ENCODE measurements at regions not wholly inside any gene's neighbourhood (a gene's known extent, or its start where the extent isn't known, plus 50 kb on each side); places are given as distances from the start of the nearest gene placed in this dataset.

DNA sequence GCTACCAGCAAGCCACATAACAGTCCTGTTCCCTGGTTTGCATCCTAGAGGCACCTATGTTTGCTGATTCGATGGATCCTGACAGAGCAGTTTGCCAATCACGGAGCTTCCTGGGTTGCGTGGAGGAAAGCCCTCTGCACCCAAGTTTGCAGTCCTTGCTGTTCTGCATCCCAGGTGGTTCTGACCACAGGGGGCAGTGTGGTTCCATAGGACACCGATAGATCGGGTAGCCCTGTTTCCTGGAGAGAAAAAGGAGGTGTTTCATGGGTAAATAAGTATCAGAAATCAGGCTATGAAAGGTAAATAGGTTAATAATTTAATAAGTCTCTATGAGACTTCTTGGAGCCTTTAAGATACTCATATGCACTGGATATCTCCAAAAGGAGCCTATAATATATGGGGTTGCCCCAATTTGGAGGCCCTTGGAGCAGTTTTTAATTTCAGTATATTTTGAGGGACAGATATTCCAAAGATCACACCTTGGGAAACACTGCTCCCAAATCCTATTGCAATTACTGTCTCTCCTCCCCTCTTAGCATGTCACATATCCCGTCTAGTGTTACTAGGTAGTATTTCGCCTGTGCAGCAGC lies 194.6 kb upstream of the TPM1 start:
- Mint-ChIP-seq H3K4me1 (ENCODE audit: low read depth, unreplicated experiment) (peaks cover 2% of the 10 kb centered on the region), H3K27me3 (ENCODE audit: unreplicated experiment) (peaks cover 6% of the 10 kb centered on the region), H3K9me3 (ENCODE audit: unreplicated experiment) (peaks cover 7% of the 10 kb centered on the region), H3K4me3 (ENCODE audit: unreplicated experiment) (no peak overlapping the region), H3K36me3 (ENCODE audit: unreplicated experiment) (peaks cover 7% of the 10 kb centered on the region), H3K27ac (ENCODE audit: unreplicated experiment) (no peak overlapping the region)
- TF ChIP-seq, protein P1, sequence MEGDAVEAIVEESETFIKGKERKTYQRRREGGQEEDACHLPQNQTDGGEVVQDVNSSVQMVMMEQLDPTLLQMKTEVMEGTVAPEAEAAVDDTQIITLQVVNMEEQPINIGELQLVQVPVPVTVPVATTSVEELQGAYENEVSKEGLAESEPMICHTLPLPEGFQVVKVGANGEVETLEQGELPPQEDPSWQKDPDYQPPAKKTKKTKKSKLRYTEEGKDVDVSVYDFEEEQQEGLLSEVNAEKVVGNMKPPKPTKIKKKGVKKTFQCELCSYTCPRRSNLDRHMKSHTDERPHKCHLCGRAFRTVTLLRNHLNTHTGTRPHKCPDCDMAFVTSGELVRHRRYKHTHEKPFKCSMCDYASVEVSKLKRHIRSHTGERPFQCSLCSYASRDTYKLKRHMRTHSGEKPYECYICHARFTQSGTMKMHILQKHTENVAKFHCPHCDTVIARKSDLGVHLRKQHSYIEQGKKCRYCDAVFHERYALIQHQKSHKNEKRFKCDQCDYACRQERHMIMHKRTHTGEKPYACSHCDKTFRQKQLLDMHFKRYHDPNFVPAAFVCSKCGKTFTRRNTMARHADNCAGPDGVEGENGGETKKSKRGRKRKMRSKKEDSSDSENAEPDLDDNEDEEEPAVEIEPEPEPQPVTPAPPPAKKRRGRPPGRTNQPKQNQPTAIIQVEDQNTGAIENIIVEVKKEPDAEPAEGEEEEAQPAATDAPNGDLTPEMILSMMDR (IDR thresholded peaks at IDR 0.05; ENCODE audit: partially characterized antibody, unreplicated experiment): peak; percentile 49
- peak; percentile 69 for DNase-seq

DNA sequence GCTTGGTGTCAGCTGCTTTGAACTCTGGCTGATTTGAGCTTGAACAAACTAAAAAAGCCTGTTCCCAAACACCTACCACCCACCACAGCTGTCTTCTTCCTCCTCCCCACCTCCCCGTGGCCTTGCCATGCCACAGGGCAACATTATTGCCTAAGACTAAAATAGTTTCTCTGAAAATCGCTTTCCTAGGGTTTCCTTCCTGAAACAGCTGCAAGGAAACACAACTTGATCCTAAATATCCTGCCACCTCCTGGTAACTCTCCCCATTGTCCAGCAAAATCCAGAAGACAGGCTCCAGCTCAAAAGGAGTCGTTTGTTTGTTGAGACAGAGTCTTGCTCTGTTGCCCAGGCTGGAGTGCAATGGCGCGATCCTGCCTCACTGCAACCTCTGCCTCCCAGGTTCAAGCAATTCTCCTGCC lies 193.9 kb upstream of the TPM1 start:
- Mint-ChIP-seq H3K27me3 (ENCODE audit: unreplicated experiment) (peaks cover 6% of the 10 kb centered on the region), H3K27ac (ENCODE audit: unreplicated experiment) (no peak overlapping the region), H3K36me3 (ENCODE audit: unreplicated experiment) (peaks cover 7% of the 10 kb centered on the region), H3K9me3 (ENCODE audit: unreplicated experiment) (peaks cover 7% of the 10 kb centered on the region), H3K4me1 (ENCODE audit: low read depth, unreplicated experiment) (peaks cover 5% of the 10 kb centered on the region), H3K4me3 (ENCODE audit: unreplicated experiment) (no peak overlapping the region)
- DNase-seq: no peak
- TF ChIP-seq, protein P1 (IDR thresholded peaks at IDR 0.05; ENCODE audit: partially characterized antibody, unreplicated experiment): no peak

GRCh38 chr15:62849316-62850106 lies 193.0 kb upstream of the TPM1 start:
- no peak for DNase-seq
- Mint-ChIP-seq H3K9me3 (ENCODE audit: unreplicated experiment) (peaks cover 4% of the 10 kb centered on the region), H3K27me3 (ENCODE audit: unreplicated experiment) (peaks cover 3% of the 10 kb centered on the region), H3K27ac (ENCODE audit: unreplicated experiment) (no peak overlapping the region), H3K36me3 (ENCODE audit: unreplicated experiment) (peaks cover under 1% of the 10 kb centered on the region), H3K4me3 (ENCODE audit: unreplicated experiment) (no peak overlapping the region), H3K4me1 (ENCODE audit: low read depth, unreplicated experiment) (peaks cover 5% of the 10 kb centered on the region)
- TF ChIP-seq, protein P1 (IDR thresholded peaks at IDR 0.05; ENCODE audit: partially characterized antibody, unreplicated experiment): no peak

DNA sequence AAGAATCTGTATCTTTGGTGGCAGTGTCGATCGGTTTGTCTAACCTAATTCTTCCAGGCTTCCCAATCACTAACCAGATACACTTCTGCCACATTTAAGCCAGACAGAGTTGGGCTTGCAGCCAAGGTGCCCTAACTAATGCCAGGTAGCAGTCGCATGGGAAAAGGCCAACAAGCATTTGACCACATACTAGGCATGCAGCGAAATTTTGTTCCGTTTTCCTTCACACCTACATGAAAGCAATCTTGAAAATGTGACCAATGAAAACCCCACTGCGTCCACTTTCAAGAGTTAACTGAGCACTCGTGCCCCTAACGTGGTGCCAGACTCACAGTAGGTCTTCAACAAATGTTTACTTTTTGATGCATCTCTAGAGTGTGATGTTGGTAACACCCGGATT lies 192.2 kb upstream of the TPM1 start:
- TF ChIP-seq, protein P1 (IDR thresholded peaks at IDR 0.05; ENCODE audit: partially characterized antibody, unreplicated experiment): no peak
- H3K27ac Mint-ChIP-seq (ENCODE audit: unreplicated experiment): no peak overlapping the region
- H3K9me3 Mint-ChIP-seq (ENCODE audit: unreplicated experiment): peaks cover 4% of the 10 kb centered on the region
- H3K4me1 Mint-ChIP-seq (ENCODE audit: low read depth, unreplicated experiment): peaks cover 5% of the 10 kb centered on the region
- no peak overlapping the region for H3K4me3 Mint-ChIP-seq (ENCODE audit: unreplicated experiment)
- no peaks in the 10 kb centered on the region for H3K36me3 Mint-ChIP-seq (ENCODE audit: unreplicated experiment)
- no peak for DNase-seq
- peaks cover 3% of the 10 kb centered on the region for H3K27me3 Mint-ChIP-seq (ENCODE audit: unreplicated experiment)

- no peak for DNase-seq
- TF ChIP-seq, protein P1 (IDR thresholded peaks at IDR 0.05; ENCODE audit: partially characterized antibody, unreplicated experiment): no peak
- Mint-ChIP-seq H3K9me3 (ENCODE audit: unreplicated experiment) (peaks cover 4% of the 10 kb centered on the region), H3K4me3 (ENCODE audit: unreplicated experiment) (no peak overlapping the region), H3K27ac (ENCODE audit: unreplicated experiment) (no peak overlapping the region), H3K36me3 (ENCODE audit: unreplicated experiment) (no peaks in the 10 kb centered on the region), H3K4me1 (ENCODE audit: low read depth, unreplicated experiment) (peaks cover 5% of the 10 kb centered on the region), H3K27me3 (ENCODE audit: unreplicated experiment) (peaks cover 3% of the 10 kb centered on the region)
Measured at GRCh38 chr15:62850791-62851291, 191.7 kb upstream of the TPM1 start.

All from glutamatergic neuron (in vitro differentiated cells).